ENCODE measurements at regions not wholly inside any gene's neighbourhood (a gene's known extent, or its start where the extent isn't known, plus 50 kb on each side); places are given as distances from the start of the nearest gene placed in this dataset.

- peak; percentile 93 for TF ChIP-seq MGA (IDR thresholded peaks at IDR 0.05)
- no peak for TF ChIP-seq ZNF507 (tag; conservative IDR thresholded peaks at IDR 0.05)
- TF ChIP-seq ZFX (CRISPR knock-in tag; IDR thresholded peaks at IDR 0.05), result peak; percentile 59
- TF ChIP-seq FOSL1 (tag; conservative IDR thresholded peaks at IDR 0.05), result 0 out of 2 replicates have a peak, but pooled peaks have one; percentile 30
- TF ChIP-seq ZNF3 (CRISPR knock-in tag; IDR thresholded peaks at IDR 0.05), result no peak
- TF ChIP-seq ETV5 (CRISPR knock-in tag; IDR thresholded peaks at IDR 0.05; ENCODE audit: low read depth), result peak; percentile 91; the same call in 1 of the 2 replicates
- TF ChIP-seq KDM4B (IDR thresholded peaks at IDR 0.05; ENCODE audit: borderline replicate concordance in 2 of 2, low read depth in 1 of 2), result 0 out of 4 replicates have a peak, but pooled peaks of 1 of the 2 experiments have one; percentile 48
Measured at GRCh38 chr2:81481242-81481993, 1176.9 kb upstream of the LRRTM1 start (continued).
